T-helper 9 cell (primary cell): ENCODE measurements at regions not wholly inside any gene's neighbourhood (a gene's known extent, or its start where the extent isn't known, plus 50 kb on each side); places are given as distances from the start of the nearest gene placed in this dataset.
"Not testable (repeated sequence)": the region's sequence is repeated elsewhere in the genome, so short reads cannot be mapped to it uniquely, and the experiment has no call there.

Experiments used
- DNase-seq: peaks from one replicate; pipeline ENCODE4 v3.0.0-alpha.2; 2020

DNA sequence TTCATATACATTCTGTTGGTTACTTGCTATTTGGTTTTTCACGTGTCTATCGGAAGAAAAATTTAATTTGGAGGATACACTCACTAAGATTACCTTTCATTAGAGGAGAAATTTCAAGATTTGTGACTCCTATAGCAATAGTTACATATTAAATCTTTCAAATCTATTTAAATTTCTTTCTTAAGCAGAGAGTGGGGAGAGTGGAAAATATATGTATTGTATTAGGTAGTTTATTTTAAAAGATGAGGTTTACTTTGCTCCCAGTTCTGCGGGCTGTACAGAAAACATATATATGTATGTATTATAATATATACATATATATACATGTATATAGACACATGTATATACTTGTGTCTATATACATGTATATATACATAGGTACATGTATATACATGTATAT lies 402.3 kb upstream of the MIR17HG start:
- not testable (repeated sequence) for DNase-seq

DNA sequence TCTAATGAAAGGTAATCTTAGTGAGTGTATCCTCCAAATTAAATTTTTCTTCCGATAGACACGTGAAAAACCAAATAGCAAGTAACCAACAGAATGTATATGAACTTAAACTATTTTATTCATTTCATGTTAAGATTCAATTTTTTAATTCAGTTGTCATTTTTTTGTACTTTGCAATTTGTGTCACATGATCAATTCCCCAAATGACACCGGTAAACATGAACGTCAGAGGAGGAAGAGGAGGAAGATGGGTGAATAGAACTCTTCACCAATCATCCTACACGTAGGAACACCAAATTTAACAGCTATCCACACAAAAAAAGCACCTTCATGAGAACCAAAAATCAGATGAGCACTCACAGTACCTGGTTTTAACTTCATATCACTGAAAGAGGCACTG lies 401.4 kb upstream of the MIR17HG start:
- not testable (repeated sequence) for DNase-seq

DNA sequence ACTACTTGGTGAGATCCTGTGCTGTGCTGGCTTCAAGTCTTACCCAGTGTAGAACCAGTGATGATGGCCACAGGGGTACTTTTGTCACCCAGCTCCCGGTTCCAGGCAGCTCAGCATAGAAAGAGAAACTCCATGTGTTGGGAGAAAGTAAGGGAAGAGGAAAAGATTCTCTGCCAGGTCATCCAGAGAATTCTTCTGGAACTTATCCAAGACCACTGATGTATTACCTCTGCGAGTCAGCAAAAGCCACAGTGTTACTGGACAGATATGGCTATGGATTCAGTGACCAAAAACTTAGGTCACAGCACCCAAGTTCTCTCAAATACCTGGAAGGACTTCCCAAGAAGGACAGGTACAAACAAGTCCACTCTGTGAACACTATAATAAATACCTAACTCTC lies 399.5 kb upstream of the MIR17HG start:
- DNase-seq: no peak

DNA sequence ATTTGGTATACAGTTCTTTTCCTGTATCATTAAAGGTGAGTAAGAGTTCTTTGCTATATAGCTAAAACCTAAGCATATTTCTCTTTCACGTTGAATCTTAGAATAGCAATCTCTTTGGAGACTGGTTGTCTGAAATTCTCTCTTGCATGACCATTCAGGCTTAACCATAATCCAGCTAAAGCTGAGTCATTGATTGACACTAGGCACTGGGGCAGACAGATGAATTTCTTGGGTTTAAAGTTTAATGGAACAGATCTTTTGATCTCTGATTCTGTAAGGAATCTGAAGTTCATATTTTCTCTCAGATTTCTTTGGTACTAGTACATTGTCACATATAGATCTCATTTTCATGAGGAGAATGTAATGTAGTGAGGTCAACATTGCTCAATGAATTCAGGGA lies 397.3 kb upstream of the MIR17HG start:
- DNase-seq: no peak

DNA sequence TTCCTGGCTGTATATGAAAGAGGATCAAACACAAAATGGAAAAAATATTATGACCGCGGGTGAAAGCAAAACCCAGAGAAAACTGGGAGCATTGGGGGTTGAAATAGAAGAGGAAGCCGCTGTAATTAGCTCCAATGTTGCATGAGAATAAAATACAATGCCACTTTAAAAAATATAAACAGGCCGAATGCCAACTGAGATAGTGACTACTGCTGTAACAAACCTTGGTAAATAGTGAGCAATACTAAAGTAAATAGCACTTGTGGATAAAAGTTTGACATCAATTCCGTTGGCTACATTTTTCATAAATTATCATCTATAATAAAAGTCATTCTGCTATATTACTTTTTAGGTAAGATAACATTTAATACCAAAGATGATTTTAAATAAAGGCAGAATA lies 395.8 kb upstream of the MIR17HG start:
- DNase-seq: no peak

DNA sequence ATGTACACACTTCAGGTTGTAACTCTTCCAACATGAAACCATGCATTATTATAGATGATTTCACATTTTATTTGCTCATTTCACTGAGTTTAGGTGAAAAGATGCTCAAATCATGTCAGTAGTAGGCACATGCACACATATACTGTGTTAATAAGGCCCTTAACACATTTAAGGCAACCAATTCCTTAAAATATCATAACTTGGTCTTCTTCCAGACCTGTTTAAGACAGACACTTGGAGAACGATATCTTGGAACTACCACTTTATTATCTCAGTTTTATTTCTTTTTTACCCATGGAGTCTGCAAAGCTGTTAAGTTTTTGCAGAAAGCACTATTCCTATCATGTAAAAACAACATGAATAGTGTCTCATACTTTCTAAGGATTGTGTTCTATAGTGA lies 395.2 kb upstream of the MIR17HG start:
- no peak for DNase-seq

DNA sequence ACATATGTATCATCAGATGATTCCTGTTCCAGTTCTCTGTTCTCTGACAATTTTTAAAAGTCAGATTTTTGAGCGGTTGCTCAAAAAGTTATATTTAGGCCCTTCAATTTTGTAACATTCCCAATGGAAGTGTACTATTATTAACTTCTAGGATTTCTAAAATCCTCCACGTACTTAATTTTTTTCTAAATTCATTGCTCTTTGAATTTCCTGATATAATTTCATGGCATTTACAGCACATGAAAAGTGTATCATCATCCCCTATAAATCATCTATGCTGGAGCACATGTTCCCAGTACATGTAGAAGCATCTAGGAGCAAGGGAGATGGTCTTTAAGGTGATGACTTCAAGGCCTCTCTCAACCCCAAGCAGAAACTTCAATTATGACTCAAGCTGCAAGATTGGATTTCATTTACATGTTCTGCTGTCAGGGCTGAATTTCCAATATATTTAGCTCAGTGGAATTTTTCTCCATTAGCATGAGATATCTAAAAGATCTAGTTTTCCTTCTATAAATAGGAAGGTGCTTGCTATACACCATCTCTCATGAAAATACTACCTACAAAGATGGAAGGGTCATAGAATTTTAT lies 392.8 kb upstream of the MIR17HG start:
- no peak for DNase-seq

DNA sequence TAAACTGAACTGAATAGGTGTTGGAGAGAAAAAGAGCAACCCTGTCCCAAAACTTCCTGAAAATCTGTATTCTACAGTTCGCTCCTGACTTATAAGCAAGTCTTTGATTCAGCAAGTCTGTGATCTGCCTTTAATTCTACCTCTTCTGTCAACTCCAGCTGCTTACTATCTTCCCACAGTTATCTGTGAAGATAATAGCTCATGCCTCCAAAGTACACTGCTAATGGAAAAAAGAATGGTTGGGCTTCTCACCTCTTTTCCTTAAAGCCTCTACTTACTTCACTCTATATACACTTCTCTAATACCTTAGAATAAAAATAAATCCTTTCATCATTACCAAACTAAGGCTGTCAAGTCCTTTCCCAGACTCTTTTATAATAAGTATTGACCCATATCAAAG lies 391.5 kb upstream of the MIR17HG start:
- no peak for DNase-seq

DNA sequence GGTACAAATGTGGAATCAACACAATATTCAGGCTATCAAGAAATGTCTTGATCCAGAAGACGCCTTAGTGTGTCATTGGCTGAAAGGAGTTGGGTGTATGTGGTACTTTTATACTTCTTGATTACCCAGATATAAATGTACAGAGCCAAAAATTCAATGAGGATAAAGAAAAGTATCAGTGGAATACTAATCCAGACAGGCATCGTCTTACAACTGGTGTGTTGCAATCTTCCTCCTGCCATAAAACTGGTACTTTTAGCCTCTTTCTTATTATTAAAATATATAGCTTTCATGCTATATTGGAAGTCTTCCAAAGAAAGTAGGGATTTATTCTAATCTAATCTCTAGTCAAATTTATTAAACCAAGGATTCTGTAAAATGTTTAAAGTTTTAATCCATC lies 388.6 kb upstream of the MIR17HG start:
- no peak for DNase-seq

DNA sequence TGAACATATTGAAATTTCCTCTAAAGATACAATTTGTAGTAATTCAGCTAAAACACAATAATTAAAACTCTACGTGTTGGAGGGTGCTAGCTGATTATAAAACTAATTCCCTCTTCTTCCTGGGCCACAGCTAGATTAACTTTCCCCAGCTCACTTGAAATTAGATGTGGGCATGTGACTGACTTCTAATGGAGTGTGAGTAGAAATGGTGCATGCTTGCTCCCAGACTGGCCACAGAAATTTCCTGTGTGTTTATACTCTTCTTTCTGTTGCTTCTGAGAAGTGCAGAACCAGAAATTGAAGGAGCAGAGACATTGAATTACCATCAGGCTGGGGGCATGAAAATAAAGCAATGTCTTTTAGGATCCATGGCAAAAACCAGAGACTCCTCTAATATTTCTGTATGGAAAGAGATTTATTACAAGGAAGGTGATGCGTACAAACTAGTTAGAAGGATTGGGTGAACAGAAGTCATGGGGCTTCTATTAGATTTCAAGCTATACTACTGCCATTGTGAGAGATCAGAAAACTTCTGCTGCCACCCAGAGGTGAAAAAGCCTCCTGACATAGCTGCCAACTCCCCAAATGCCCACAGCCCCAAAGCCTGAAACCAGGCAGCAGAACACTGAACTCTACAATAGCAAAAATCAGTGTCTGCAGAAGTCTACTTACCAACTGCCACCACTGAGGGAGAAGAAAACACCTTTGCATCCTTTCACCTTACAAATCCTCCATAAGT lies 379.2 kb upstream of the MIR17HG start:
- no peak for DNase-seq

DNA sequence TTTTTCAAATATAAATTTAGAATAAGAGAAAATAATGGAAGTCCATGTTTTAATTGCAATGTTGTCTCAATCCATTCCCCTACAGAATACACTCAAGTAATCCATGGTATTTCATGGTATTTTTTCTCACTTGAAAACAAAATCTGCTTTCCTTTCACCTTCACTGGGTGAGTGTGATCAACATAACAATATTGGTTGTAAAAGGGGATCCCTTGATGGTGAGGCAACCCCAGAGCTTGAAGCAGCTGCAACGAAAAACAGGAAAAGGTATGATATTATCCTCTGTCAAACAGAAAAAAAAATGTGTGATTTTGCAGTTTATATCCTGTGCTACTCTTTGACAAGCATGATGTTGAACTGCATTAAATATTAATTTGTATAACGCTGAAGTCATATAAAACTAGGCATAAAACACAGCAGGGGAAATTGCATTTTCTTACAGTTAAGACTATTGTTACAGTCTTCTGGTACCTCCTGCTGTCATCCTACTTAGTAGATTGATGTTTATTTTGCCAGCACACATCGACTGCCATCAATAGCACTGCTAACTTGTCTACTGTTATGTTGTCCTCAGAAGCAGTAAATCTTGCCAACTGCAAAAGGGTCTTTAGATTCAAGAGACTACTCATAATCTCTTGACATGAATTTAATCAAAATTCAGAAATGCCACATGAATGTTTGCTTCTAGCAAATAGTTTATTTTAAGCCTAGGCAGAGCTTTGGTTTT lies 373.1 kb upstream of the MIR17HG start:
- no peak for DNase-seq

DNA sequence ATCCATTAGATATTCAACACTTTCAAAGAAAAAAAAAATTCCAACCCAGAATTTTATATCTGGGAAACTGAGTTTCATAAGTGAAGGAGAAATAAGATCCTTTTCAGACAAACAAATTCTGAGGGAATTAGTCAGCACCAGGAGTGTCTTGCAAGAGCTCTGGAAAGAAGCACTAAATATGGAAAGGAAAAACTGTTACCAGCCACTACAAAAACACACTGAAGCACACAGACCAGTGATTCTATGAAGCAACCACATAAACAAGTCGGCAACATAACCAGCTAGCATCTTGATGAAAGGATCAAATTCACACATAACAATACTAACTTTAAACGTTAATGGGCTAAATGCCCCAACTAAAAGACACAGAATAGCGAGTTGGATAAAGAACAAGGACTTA lies 368.4 kb upstream of the MIR17HG start:
- no peak for DNase-seq

DNA sequence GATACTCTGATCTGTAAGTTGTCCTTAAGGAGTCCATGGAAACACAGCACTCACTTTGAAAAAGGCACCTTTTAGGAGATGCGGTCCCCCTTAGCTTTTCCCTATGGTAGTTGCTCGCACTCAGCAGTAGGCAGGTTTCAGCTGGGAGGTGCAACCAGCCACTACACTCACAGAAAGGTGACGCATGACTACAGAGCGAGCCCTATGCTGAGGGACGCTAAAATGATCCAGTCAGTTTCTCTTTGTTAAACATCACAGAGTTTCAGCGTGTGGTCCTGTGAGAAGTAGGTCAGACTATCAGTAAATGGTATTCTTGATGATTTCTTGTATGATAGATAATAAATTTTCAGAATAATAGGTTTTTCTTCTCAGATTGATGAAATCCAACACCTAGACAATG lies 362.7 kb upstream of the MIR17HG start:
- no peak for DNase-seq

DNA sequence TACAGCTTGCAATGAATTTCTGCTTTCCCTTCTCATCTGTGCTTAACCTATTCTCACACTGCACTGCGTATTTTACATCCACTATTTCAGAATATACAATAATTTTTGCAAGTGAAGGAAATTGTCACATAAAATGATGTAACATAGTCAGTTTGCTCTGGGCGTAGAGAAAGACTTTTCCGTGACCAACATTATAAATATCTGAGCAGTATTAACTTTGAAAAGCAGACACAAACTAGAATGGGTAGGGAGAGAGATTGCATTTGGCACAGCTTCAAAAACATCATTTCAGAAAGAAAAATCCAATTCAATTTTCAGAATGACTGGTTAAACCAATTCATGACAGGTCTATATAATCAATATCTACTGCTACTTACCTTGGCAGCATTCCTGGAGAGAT lies 352.5 kb upstream of the MIR17HG start:
- no peak for DNase-seq

DNA sequence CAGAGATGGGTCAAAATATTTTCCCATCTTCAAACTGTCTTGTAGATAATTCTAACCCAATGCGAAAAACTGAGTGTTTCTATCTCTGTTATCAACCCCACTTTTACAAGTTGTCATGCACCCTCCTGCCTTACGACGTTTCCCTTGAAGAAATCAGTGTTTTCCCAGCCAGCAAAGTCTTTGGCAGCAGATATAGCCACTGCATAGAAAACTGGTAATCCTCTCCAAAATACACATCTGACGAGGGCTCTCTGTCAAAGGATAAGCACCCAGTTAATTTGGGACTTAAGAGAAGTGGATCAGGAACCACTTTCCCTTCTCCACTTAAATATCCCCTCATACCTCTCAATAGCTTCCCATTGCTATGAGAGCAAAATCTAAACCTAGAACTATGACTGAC lies 351.9 kb upstream of the MIR17HG start:
- no peak for DNase-seq

DNA sequence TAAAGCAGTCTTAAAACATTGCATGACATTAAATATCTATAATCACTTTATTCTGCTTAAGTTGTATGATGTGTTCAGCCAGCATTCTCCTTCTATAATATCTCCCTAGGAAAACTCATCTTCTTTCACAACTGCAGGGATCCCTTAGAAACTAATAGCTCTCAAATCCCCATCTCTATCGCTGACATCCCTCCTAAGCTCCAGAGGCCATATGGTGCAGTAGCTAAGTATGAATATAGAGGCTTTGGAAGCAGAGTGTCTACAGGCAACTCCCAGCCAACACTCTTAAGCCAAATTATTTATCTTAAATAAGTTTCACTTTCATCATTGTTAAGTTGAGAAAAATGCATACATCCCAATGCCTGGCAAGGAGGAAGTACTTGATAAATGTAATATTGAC lies 349.5 kb upstream of the MIR17HG start:
- no peak for DNase-seq

DNA sequence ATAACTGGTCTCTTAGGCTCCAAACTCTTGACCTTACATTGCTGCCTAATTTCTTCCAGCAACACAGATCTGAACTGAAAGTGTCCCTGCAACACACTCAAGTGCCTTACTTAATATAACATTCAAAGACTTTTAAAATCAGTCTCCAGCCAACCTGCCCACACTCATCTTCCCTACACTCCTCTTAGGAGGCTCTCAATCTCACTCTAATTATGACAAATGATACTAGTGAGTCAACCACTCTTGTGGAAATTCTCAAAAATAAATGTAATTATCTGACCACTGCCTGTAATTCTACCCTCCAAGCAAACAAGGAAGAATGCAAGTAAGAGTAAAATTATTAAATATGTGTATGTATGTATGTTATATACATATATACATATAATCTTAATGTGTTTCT lies 348.1 kb upstream of the MIR17HG start:
- no peak for DNase-seq

DNA sequence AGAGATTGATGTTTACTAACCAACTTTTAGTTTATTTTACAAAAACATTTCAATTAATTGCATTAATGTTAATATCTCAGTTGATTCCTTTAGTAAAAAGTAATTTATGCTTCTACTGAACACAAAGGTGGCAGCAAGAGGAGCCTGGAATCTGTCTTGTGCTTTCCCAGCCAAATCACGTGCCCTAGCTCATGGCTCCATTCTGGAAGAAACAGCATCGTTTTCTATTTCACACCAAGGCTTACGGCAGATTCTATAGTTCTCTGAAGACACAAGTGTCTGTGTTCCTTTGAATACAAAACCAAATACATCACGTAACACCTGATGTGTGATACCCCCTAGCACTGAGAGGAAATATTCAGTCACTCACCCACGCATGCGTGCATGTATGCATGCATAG lies 346.1 kb upstream of the MIR17HG start:
- no peak for DNase-seq

DNA sequence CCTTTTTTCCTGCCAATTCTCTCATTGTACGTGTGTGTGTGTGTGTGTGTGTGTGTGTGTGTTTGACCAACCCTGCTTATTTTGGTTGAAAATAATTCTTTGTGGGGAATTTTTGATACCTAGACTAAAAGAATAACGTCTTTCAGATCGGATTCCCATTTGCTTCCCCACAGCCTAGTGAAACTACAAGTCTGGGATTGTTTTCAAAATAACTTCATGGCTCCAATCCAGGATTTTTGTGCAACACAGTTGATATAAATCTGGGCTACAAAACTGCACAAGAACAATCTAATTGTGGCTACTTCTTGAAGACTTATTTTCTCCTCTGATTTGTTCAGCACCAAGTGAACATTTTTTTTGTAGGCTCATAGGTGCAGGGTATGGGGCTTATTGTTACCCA lies 332.8 kb upstream of the MIR17HG start:
- no peak for DNase-seq

DNA sequence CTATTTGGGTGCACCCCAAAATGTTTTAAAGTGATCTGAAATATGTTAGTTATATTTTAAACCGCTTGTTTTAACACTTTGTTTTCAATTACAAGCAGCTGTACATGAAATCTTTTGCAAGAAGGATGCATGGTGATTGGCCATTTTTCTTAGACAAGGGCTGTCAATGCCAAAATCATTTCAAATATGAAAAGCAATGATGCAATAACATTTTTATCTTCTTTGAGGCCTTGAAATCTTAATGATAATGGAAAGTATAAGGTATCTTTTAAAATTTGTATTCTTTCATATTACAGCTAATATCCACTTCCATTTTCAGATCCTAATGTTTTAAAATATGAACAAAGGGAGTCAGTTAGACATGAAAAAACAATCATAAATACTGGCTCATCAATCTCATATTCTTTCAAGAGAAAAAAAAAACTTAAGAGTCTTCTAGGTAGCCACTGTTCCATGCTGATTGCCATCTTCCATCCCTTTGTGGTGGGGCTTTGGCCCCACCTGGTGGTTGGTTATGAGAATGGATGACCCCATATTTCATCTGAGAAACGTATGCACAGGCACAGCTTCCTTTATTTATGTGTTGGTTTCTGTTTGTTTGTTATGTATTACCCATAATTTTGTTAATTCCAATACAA lies 330.3 kb upstream of the MIR17HG start:
- no peak for DNase-seq

DNA sequence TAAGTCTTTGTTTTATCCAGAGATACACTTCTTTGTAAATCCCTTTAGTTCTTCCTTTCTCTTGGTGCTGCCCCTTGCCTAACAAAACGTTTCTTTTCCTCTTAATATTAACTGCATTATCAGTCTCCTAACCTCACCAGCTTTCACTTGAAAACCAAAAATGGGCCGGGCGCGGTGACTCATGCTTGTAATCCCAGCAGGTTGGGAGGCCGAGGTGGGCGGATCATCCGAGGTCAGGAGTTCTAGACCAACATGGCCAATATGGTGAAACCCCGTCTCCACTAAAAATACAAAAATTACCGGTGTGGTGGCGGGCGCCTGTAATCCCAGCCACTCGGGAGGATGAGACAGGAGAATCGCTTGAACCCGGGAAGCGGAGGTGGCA lies 329.8 kb upstream of the MIR17HG start:
- no peak for DNase-seq

DNA sequence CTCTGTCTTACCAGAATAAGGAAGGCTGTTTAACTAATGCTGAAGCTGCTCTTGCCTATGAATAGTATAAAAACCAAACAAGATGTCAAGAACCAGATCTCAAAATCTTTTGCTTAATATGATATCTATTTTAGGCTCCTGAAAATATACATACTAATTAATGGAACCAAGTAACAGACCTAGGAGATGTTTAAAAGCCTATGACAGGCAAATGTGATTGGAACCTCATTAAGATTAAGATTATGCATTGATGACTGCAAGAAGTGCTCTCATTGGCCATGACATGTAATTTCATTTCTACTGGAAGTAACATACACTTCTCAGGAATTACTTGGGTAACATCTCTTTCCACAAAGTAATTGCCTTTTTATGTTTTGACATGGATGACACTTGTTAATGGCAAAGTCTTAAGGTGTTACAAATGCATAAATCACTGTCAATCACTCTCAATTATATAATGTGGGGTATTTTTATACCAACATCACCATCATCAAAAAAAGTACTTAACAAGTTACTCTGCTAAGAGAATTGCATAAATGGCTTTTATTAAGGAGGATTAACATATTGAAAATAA lies 326.9 kb upstream of the MIR17HG start:
- DNase-seq: no peak

DNA sequence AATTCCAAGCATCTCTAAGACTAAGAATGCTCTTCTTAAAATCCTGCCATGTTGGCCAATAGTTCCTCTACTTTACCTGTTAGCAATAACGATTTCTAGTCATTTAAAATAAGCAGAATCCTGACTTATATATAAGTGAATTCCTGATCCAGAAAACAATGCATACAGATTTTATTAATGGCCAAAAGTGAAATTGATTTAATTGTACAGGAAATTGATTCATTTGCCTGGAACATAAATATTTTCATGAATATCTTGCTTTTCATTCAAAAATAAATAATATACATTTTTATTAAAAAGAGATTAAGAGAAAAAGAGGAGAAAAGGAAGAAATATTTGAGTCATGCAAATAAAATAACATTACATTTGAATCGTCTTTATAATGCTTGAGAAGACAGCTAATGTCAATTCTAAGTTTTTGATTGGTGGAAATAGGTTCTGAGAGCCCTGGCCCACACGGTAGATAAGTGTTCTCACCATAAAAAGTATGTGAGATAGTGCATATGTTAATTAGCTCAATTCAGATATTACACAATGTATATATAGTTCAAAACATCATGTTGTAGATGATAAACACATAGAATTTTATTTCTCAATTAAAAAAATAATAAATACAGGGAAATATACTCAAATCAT lies 323.2 kb upstream of the MIR17HG start:
- DNase-seq: no peak
